Heart left ventricle (tissue), 16 donors: ENCODE measurements at regions not wholly inside any gene's neighbourhood (a gene's known extent, or its start where the extent isn't known, plus 50 kb on each side); places are given as distances from the start of the nearest gene placed in this dataset.

Experiments
- ATAC-seq, 4 donors: fragments of 200-7000 bp; cut with Tn5 transposase; one replicate each; pipeline ENCODE4 v1.9.1; 2020 to 2022; ENCODE audit warnings: moderate library complexity in 4 of 4, mild to moderate bottlenecking in 3 of 4, moderate number of reproducible peaks in 1 of 4
- DNase-seq, 5 donors: peaks; one replicate each; pipeline ENCODE4 v3.0.0-alpha.2; 2020
- H3K27ac ChIP-seq, 12 donors: fragments of 200-600 bp; sonication (generic) in 4 of 12; one replicate each; pipeline versions ENCODE4 v1.5.0 to v1.8.0; 2016 to 2022; ENCODE audit warnings: mild to moderate bottlenecking in 2 of 12
- H3K27me3 ChIP-seq, 9 donors: fragments of 200-600 bp; sonication (generic) in 2 of 9; one replicate each; pipeline versions ENCODE4 v1.5.1 to v1.8.0; 2016 to 2022; ENCODE audit warnings: mild to moderate bottlenecking in 3 of 9
- H3K36me3 ChIP-seq, 9 donors: fragments of 200-600 bp; sonication (generic) in 2 of 9; one replicate each; pipeline versions ENCODE4 v1.5.0 to v1.8.0; 2018 to 2022; ENCODE audit warnings: mild to moderate bottlenecking in 2 of 9
- H3K4me1 ChIP-seq, 12 donors: fragments of 200-600 bp; sonication (generic) in 4 of 12; one replicate each; pipeline versions ENCODE4 v1.5.0 to v1.8.0; 2016 to 2022; ENCODE audit warnings: mild to moderate bottlenecking in 3 of 12
- H3K4me3 ChIP-seq, 12 donors: fragments of 200-600 bp; sonication (generic) in 4 of 12; one replicate each; pipeline versions ENCODE4 v1.5.0 to v1.8.0; 2017 to 2022; ENCODE audit warnings: mild to moderate bottlenecking in 9 of 12, moderate library complexity in 4 of 12
- H3K9me3 ChIP-seq, 12 donors: fragments of 200-600 bp; sonication (generic) in 4 of 12; one replicate each; pipeline versions ENCODE4 v1.5.0 to v1.8.0; 2016 to 2022; ENCODE audit warnings: mild to moderate bottlenecking in 1 of 12
- POLR2A ChIP-seq, 2 donors: fragments of 450-650 bp; IDR thresholded peaks; one replicate each; pipeline ENCODE4 v1.6.1; 2017; ENCODE audit warnings: antibody characterized with exemption in 2 of 2, mild to moderate bottlenecking in 2 of 2, moderate library complexity in 2 of 2
- WGBS, 4 donors: extraction: QIAGEN DNeasy Blood & Tissue Kit in 2 of 4; methylation state at CpG; one replicate each; pipeline versions ENCODE4 v1.1.5 to v1.1.7; 2013 to 2018; 5-methylcytosine and 5-hydroxymethylcytosine counted together
- intact Hi-C, 10 donors: fragments of 100-400 bp; cut with DNase I; formaldehyde crosslinking; loops; one replicate each; pipeline versions ENCODE4 v1.11.1 to v1.14.2; 2022
- TF ChIP-seq, protein P1 (sequence below), 12 donors: fragments of 200-600 bp; sonication (generic) in 4 of 12; IDR thresholded peaks; one replicate each; pipeline versions ENCODE4 v1.5.0 to v1.8.0; 2018 to 2022; ENCODE audit warnings: antibody characterized with exemption in 12 of 12, mild to moderate bottlenecking in 5 of 12
- donor health status: ischemic (EF 13 %, LVEDD 7.1; RV severe dilation, severe dysfunction).
- donor health status: healthy with polysubstance abuse.
- donor health status: DM: no; HTN: yes; CAD: no.
- donor health status: DM: no; HTN: no; CAD: no.
- donor health status: ischemic (EF 25% LVEDD 6.9; RV normal size, moderate dysfunction).
- donor health status: ischemic (EF 25% LVEDD 5.7; RV mildly dilated, moderate dysfunction).
- donor health status: healthy.
- donor health status: DM: yes; HTN: yes; CAD: no.
- donor health status: ischemic (EF 35%, LVEDD 5.7; RV mildly dilated, moderate dysfunction).
- donor health status: nonischemic (EF 11% LVEDD 7.7; RV severe dilation, severe dysfunction).
- donor health status: DM: yes; HTN: yes; CAD: no.
- donor health status: PGD.
- donor health status: ischemic (EF 29% LVEDD 5.4; RV normal size, mild dysfunction).
- donor health status: nonischemic (EF 23%, LVEDD 6.1; RV moderate dilation, normal function).

GRCh38 chr17:69605571-69605970 is 191.1 kb downstream of the MAP2K6 start:
- no peak for ATAC-seq
- no peaks in the 10 kb centered on the region for H3K27me3 ChIP-seq
- H3K9me3 ChIP-seq = no peaks in the 10 kb centered on the region
- peaks cover 5 to 39% (median 33%) of the 10 kb centered on the region in 12 donors for H3K4me1 ChIP-seq
- DNase-seq = no peak
- H3K27ac ChIP-seq = no peak overlapping the region
- TF ChIP-seq POLR2A (IDR thresholded peaks at IDR 0.05) = no peak
- TF ChIP-seq, protein P1, sequence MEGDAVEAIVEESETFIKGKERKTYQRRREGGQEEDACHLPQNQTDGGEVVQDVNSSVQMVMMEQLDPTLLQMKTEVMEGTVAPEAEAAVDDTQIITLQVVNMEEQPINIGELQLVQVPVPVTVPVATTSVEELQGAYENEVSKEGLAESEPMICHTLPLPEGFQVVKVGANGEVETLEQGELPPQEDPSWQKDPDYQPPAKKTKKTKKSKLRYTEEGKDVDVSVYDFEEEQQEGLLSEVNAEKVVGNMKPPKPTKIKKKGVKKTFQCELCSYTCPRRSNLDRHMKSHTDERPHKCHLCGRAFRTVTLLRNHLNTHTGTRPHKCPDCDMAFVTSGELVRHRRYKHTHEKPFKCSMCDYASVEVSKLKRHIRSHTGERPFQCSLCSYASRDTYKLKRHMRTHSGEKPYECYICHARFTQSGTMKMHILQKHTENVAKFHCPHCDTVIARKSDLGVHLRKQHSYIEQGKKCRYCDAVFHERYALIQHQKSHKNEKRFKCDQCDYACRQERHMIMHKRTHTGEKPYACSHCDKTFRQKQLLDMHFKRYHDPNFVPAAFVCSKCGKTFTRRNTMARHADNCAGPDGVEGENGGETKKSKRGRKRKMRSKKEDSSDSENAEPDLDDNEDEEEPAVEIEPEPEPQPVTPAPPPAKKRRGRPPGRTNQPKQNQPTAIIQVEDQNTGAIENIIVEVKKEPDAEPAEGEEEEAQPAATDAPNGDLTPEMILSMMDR (IDR thresholded peaks at IDR 0.05) = no peak
- WGBS, 4 donors = 95 to 97% (median 96%) methylated on average over 5 of the region's 5 CpGs
- intact Hi-C loops = loop anchor here in 8 of 10 donors (5.0 to 10.0 kb wide), 7 partner anchors 33 to 1019 kb away; partner anchors contain the start of gene KCNJ2 (in 2 of the 8)
- no peaks in the 10 kb centered on the region for H3K36me3 ChIP-seq
- H3K4me3 ChIP-seq = no peak overlapping the region

- WGBS, 4 donors = 65 to 80% (median 68%) methylated on average over 5 of the region's 5 CpGs
These were observed 191.8 kb downstream of the MAP2K6 start for GRCh38 chr17:69606142-69606800.

GRCh38 chr17:69607162-69607834 is 192.8 kb downstream of the MAP2K6 start:
- Histone ChIP-seq H3K9me3 (no peaks in the 10 kb centered on the region), H3K4me1 (peaks cover 5 to 39% (median 33%) of the 10 kb centered on the region in 12 donors), H3K4me3 (no peak overlapping the region), H3K27ac (peak overlapping the region; percentile 1 to 81 (median 62)), H3K27me3 (no peaks in the 10 kb centered on the region), H3K36me3 (no peaks in the 10 kb centered on the region)
- TF ChIP-seq, protein P1 (IDR thresholded peaks at IDR 0.05) = peak; percentile 79 to 95 (median 89)
- no peak for TF ChIP-seq POLR2A (IDR thresholded peaks at IDR 0.05)
- intact Hi-C loops = loop anchor here in 9 of 10 donors (1.0 to 10.0 kb wide), 12 partner anchors 35 to 1018 kb away; partner anchors contain the start of gene KCNJ2 (in 2 of the 9)
- ATAC-seq (peak; percentile 68 to 92 (median 86)), DNase-seq (peak; percentile 62 to 87 (median 76))
- 9 to 16% (median 13%) methylated on average over 6 of the region's 6 CpGs for WGBS, 4 donors

More at GRCh38 chr17:69606142-69606800, 191.8 kb downstream of the MAP2K6 start:
- intact Hi-C loops = loop anchor here in 9 of 10 donors (2.0 to 10.0 kb wide), 11 partner anchors 34 to 1019 kb away; partner anchors contain the start of gene KCNJ2 (in 2 of the 9)
- no peak overlapping the region for H3K4me3 ChIP-seq
- H3K9me3 ChIP-seq = no peaks in the 10 kb centered on the region
- H3K27ac ChIP-seq = peak overlapping the region in 4 of 12 donors; percentile 45 to 81 (median 74)
- no peaks in the 10 kb centered on the region for H3K36me3 ChIP-seq
- H3K4me1 ChIP-seq = peaks cover 5 to 39% (median 33%) of the 10 kb centered on the region in 12 donors
- H3K27me3 ChIP-seq = no peaks in the 10 kb centered on the region
- no peak for DNase-seq
- TF ChIP-seq, protein P1 (IDR thresholded peaks at IDR 0.05) = no peak
- no peak for TF ChIP-seq POLR2A (IDR thresholded peaks at IDR 0.05)
- no peak for ATAC-seq

DNA sequence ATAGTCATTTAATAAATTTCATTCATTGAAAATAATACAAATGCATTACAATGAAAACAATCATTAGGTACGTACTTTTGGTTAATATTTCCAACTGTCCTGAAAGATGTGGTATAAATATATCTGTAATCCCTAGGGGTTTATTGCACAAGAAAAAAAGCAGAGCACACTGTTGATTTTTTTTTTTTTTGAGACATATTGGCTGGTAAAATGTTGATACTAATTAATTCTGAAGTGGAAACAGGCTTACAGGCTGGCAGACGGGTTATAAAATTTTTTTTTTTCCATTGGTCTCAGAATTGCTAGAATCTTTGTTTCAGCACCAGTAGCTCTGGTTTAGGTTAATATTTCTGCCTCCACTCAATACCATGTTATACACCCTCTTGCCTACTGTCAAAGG is 193.6 kb downstream of the MAP2K6 start:
- no peaks in the 10 kb centered on the region for H3K27me3 ChIP-seq
- DNase-seq = no peak
- 76 to 89% (median 77%) methylated on average over 2 of the region's 2 CpGs for WGBS, 4 donors

More for the DNA sequence above, 193.6 kb downstream of the MAP2K6 start:
- peak overlapping the region in 11 of 12 donors; percentile 1 to 81 (median 63) for H3K27ac ChIP-seq
- no peaks in the 10 kb centered on the region for H3K36me3 ChIP-seq
- no peak overlapping the region for H3K4me3 ChIP-seq
- no peak for TF ChIP-seq POLR2A (IDR thresholded peaks at IDR 0.05)
- TF ChIP-seq, protein P1 (IDR thresholded peaks at IDR 0.05) = no peak
- H3K9me3 ChIP-seq = no peaks in the 10 kb centered on the region
- peaks cover 5 to 39% (median 33%) of the 10 kb centered on the region in 12 donors for H3K4me1 ChIP-seq
- intact Hi-C loops = loop anchor here in 9 of 10 donors (2.0 to 10.0 kb wide), 8 partner anchors 36 to 1017 kb away; partner anchors contain the start of gene KCNJ2 (in 2 of the 9)
- ATAC-seq = no peak
